ENCODE measurements at regions not wholly inside any gene's neighbourhood (a gene's known extent, or its start where the extent isn't known, plus 50 kb on each side); places are given as distances from the start of the nearest gene placed in this dataset.

GRCh38 chr2:154555710-154556109, 142.8 kb upstream of the KCNJ3 start:
- TF ChIP-seq CTCF (IDR thresholded peaks at IDR 0.05; ENCODE audit: low read length) = no peak
- TF ChIP-seq EZH2 (IDR thresholded peaks at IDR 0.05; ENCODE audit: borderline replicate concordance, low read length) = no peak

Measured in OCI-LY1 (cell line).